Chondrocyte (in vitro differentiated cells): ENCODE measurements at regions not wholly inside any gene's neighbourhood (a gene's known extent, or its start where the extent isn't known, plus 50 kb on each side); places are given as distances from the start of the nearest gene placed in this dataset.

Source experiments
- DNase-seq: peaks from one replicate; pipeline ENCODE4 v3.0.0; 2021; ENCODE audit warnings: mixed read lengths, low spot score
- H3K27ac Mint-ChIP-seq: one replicate; pipeline ENCODE4 v1.8.0; 2021; ENCODE audit warnings: mild to moderate bottlenecking, moderate library complexity, mixed read lengths; ENCODE audit not compliant: unreplicated experiment
- H3K27me3 Mint-ChIP-seq: 2 replicates; pipeline ENCODE4 v1.8.0; 2021; ENCODE audit warnings: low read depth, mixed read lengths
- H3K36me3 Mint-ChIP-seq: 2 replicates; pipeline ENCODE4 v1.8.0; 2021; ENCODE audit warnings: low read depth, mixed read lengths
- H3K4me1 Mint-ChIP-seq: 2 replicates; pipeline ENCODE4 v1.8.0; 2021; ENCODE audit warnings: low read depth, mild to moderate bottlenecking, mixed read lengths
- H3K4me3 Mint-ChIP-seq: one replicate; pipeline ENCODE4 v1.8.0; 2021; ENCODE audit warnings: mild to moderate bottlenecking, moderate library complexity, mixed read lengths; ENCODE audit not compliant: unreplicated experiment
- H3K9me3 Mint-ChIP-seq: 2 replicates; pipeline ENCODE4 v1.8.0; 2021; ENCODE audit warnings: low read depth, mixed read lengths
- CTCF ChIP-seq: fragments of 200-600 bp; sonication (generic); IDR thresholded peaks from 2 replicates; pipeline ENCODE4 v1.5.0; 2021; ENCODE audit warnings: antibody characterized with exemption, mild to moderate bottlenecking, moderate library complexity

GRCh38 chr6:141141870-141142269 lies 990.9 kb upstream of the GJE1 start:
- Mint-ChIP-seq H3K9me3 (no peaks in the 10 kb centered on the region), H3K4me1 (peaks cover 3% of the 10 kb centered on the region), H3K36me3 (no peaks in the 10 kb centered on the region), H3K27me3 (no peaks in the 10 kb centered on the region), H3K27ac (no peak overlapping the region), H3K4me3 (no peak overlapping the region)
- no peak for DNase-seq
- no peak for TF ChIP-seq CTCF

- no peak for TF ChIP-seq CTCF
- no peaks in the 10 kb centered on the region for H3K36me3 Mint-ChIP-seq
- DNase-seq = no peak
- H3K27ac Mint-ChIP-seq = no peak overlapping the region
- no peaks in the 10 kb centered on the region for H3K27me3 Mint-ChIP-seq
- H3K9me3 Mint-ChIP-seq = no peaks in the 10 kb centered on the region
- H3K4me3 Mint-ChIP-seq = no peak overlapping the region
- H3K4me1 Mint-ChIP-seq = peaks cover 3% of the 10 kb centered on the region
Measured at GRCh38 chr6:141140905-141141304, 991.8 kb upstream of the GJE1 start.

- H3K27me3 Mint-ChIP-seq = no peaks in the 10 kb centered on the region
- no peaks in the 10 kb centered on the region for H3K36me3 Mint-ChIP-seq
- TF ChIP-seq CTCF = no peak
- no peaks in the 10 kb centered on the region for H3K9me3 Mint-ChIP-seq
- DNase-seq = no peak
- peaks cover 16% of the 10 kb centered on the region for H3K4me1 Mint-ChIP-seq
- H3K4me3 Mint-ChIP-seq = no peak overlapping the region
- H3K27ac Mint-ChIP-seq = no peak overlapping the region
Measured at GRCh38 chr6:141139461-141139860, 993.3 kb upstream of the GJE1 start.

GRCh38 chr6:141134723-141135122 lies 998.0 kb upstream of the GJE1 start:
- peaks cover 31% of the 10 kb centered on the region for H3K4me1 Mint-ChIP-seq
- H3K9me3 Mint-ChIP-seq = no peaks in the 10 kb centered on the region
- DNase-seq = no peak
- H3K4me3 Mint-ChIP-seq = no peak overlapping the region
- H3K27me3 Mint-ChIP-seq = no peaks in the 10 kb centered on the region
- H3K36me3 Mint-ChIP-seq = no peaks in the 10 kb centered on the region
- peak overlapping the region; percentile 45 for H3K27ac Mint-ChIP-seq
- TF ChIP-seq CTCF = no peak

GRCh38 chr6:141133836-141134235 lies 998.9 kb upstream of the GJE1 start:
- no peak overlapping the region for H3K4me3 Mint-ChIP-seq
- H3K9me3 Mint-ChIP-seq = no peaks in the 10 kb centered on the region
- H3K27ac Mint-ChIP-seq = peak overlapping the region; percentile 81
- no peak for TF ChIP-seq CTCF
- DNase-seq = no peak
- no peaks in the 10 kb centered on the region for H3K27me3 Mint-ChIP-seq
- H3K4me1 Mint-ChIP-seq = peaks cover 31% of the 10 kb centered on the region
- H3K36me3 Mint-ChIP-seq = no peaks in the 10 kb centered on the region
